ENCODE measurements at regions not wholly inside any gene's neighbourhood (a gene's known extent, or its start where the extent isn't known, plus 50 kb on each side); places are given as distances from the start of the nearest gene placed in this dataset.

GRCh38 chr2:58502931-58503330 lies 261.8 kb upstream of the FANCL start:
- Histone ChIP-seq H3K4me1 (ENCODE audit: insufficient read depth, low read length) (no peaks in the 10 kb centered on the region), H3K79me2 (ENCODE audit: insufficient read depth, low read length) (no peaks in the 10 kb centered on the region), H3K9me3 (ENCODE audit: insufficient read depth, low read length, severe bottlenecking) (no peaks in the 10 kb centered on the region), H3K27me3 (ENCODE audit: insufficient read depth, low read length, poor library complexity) (peaks cover 6% of the 10 kb centered on the region), H2AFZ (ENCODE audit: low read depth, low read length) (no peak overlapping the region), H3K36me3 (ENCODE audit: insufficient read depth, low read length) (no peaks in the 10 kb centered on the region), H3K4me2 (ENCODE audit: insufficient read depth, low read length) (no peak overlapping the region), H3K4me3 (ENCODE audit: low read depth in 1 of 2, low read length in 2 of 2) (no peak overlapping the region), H3K9ac (ENCODE audit: low read depth, low read length) (no peak overlapping the region), H4K20me1 (ENCODE audit: insufficient read depth, low read length) (no peaks in the 10 kb centered on the region), H3K27ac (ENCODE audit: low read length) (no peak overlapping the region)
- DNase-seq (no peak), ATAC-seq (ENCODE audit: insufficient read depth, low read depth) (no peak)
- TF ChIP-seq CTCF (IDR thresholded peaks at IDR 0.05; ENCODE audit: borderline replicate concordance, extremely low read depth, low read length, poor library complexity, severe bottlenecking), result no peak
- TF ChIP-seq EZH2 (IDR thresholded peaks at IDR 0.05; ENCODE audit: borderline replicate concordance, low read depth, low read length, severe bottlenecking), result no peak

DNA sequence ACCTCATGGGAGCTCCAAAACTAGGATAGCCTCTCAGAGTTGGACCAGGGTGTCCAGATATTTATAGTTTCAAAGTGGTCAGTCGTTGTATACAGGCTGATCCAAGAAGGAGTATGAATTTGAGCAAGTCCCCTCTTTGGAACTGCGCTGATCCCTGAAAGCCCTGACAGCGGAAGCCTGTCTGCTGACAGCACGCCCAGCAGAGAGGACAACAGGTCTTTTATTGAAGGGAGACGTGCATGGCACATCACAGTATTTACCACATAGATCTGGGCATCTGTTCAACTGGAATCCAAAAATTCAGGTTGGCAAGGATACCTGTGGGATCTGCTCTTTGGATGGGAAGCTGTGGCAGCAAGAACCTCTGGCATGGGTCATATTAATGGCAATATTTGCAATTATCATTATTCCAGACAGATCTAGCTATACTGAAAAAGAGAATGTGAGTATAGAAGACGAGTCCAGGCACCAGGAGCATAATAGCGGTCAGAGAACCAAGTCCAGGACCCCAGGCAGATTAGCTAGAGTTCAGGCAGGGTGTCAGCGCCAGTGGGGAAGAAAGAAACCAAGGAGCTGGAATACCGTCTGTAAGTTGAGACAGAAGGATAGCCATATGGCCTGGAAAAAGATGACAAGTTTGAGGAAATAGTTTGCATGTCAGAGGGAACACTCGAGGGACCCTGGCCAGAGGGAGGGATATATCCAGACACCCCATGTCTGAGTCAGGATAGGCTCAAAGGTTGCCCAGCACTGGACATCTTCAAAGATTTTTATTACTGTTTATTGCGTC lies 260.4 kb upstream of the FANCL start:
- no peak overlapping the region for H3K27ac ChIP-seq (ENCODE audit: low read length)
- no peak overlapping the region for H3K9ac ChIP-seq (ENCODE audit: low read depth, low read length)
- TF ChIP-seq CTCF (IDR thresholded peaks at IDR 0.05; ENCODE audit: borderline replicate concordance, extremely low read depth, low read length, poor library complexity, severe bottlenecking) (no peak), EZH2 (IDR thresholded peaks at IDR 0.05; ENCODE audit: borderline replicate concordance, low read depth, low read length, severe bottlenecking) (no peak)
- no peak overlapping the region for H3K4me2 ChIP-seq (ENCODE audit: insufficient read depth, low read length)
- H3K36me3 ChIP-seq (ENCODE audit: insufficient read depth, low read length), result no peaks in the 10 kb centered on the region
- no peak overlapping the region for H2AFZ ChIP-seq (ENCODE audit: low read depth, low read length)
- no peak overlapping the region for H3K4me3 ChIP-seq (ENCODE audit: low read depth in 1 of 2, low read length in 2 of 2)
- peaks cover 6% of the 10 kb centered on the region for H3K27me3 ChIP-seq (ENCODE audit: insufficient read depth, low read length, poor library complexity)
- no peaks in the 10 kb centered on the region for H3K79me2 ChIP-seq (ENCODE audit: insufficient read depth, low read length)
- DNase-seq (no peak), ATAC-seq (ENCODE audit: insufficient read depth, low read depth) (no peak)
- H4K20me1 ChIP-seq (ENCODE audit: insufficient read depth, low read length), result no peaks in the 10 kb centered on the region
- no peaks in the 10 kb centered on the region for H3K4me1 ChIP-seq (ENCODE audit: insufficient read depth, low read length)
- no peaks in the 10 kb centered on the region for H3K9me3 ChIP-seq (ENCODE audit: insufficient read depth, low read length, severe bottlenecking)

DNA sequence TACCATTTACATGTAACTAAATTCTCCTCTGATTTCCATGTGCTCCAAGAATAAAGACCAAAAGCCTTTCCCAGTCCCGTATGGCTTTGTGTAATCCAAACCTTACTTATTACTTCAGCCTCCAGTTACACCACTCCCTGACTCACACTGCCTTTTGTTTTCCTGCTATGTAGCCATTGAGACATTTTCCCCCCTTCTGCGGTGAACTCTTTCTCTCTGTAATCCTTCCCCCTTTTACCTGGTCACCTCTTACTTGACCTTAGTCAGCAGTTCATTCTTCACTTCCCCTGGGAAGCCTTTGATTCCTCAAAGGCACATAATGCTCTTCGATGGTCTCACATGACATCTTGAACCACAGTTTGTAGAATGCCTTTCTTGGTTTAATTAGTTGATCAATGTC lies 256.0 kb upstream of the FANCL start:
- ATAC-seq (ENCODE audit: insufficient read depth, low read depth) (no peak), DNase-seq (no peak)
- Histone ChIP-seq H3K27ac (ENCODE audit: low read length) (no peak overlapping the region), H3K27me3 (ENCODE audit: insufficient read depth, low read length, poor library complexity) (peaks cover 4% of the 10 kb centered on the region), H3K4me3 (ENCODE audit: low read depth in 1 of 2, low read length in 2 of 2) (no peak overlapping the region), H3K9ac (ENCODE audit: low read depth, low read length) (no peak overlapping the region), H2AFZ (ENCODE audit: low read depth, low read length) (no peak overlapping the region), H3K79me2 (ENCODE audit: insufficient read depth, low read length) (no peaks in the 10 kb centered on the region), H3K36me3 (ENCODE audit: insufficient read depth, low read length) (no peaks in the 10 kb centered on the region), H4K20me1 (ENCODE audit: insufficient read depth, low read length) (no peaks in the 10 kb centered on the region), H3K9me3 (ENCODE audit: insufficient read depth, low read length, severe bottlenecking) (no peaks in the 10 kb centered on the region), H3K4me2 (ENCODE audit: insufficient read depth, low read length) (no peak overlapping the region), H3K4me1 (ENCODE audit: insufficient read depth, low read length) (no peaks in the 10 kb centered on the region)
- TF ChIP-seq CTCF (IDR thresholded peaks at IDR 0.05; ENCODE audit: borderline replicate concordance, extremely low read depth, low read length, poor library complexity, severe bottlenecking) (no peak), EZH2 (IDR thresholded peaks at IDR 0.05; ENCODE audit: borderline replicate concordance, low read depth, low read length, severe bottlenecking) (no peak)
